ENCODE measurements at regions not wholly inside any gene's neighbourhood (a gene's known extent, or its start where the extent isn't known, plus 50 kb on each side); places are given as distances from the start of the nearest gene placed in this dataset.

- TF ChIP-seq CTCF (IDR thresholded peaks at IDR 0.05) (no peak), POLR2AphosphoS5 (IDR thresholded peaks at IDR 0.05) (no peak)
These were observed 130.3 kb downstream of the BUD13 start for GRCh38 chr11:116642481-116642880.

All from suprapubic skin (tissue), 3 donors.